Activated naive CD4-positive, alpha-beta T cell treated with anti-CD3 and anti-CD28 coated beads for 36 hours (primary cell): ENCODE measurements at regions not wholly inside any gene's neighbourhood (a gene's known extent, or its start where the extent isn't known, plus 50 kb on each side); places are given as distances from the start of the nearest gene placed in this dataset.
"Not testable (repeated sequence)": the region's sequence is repeated elsewhere in the genome, so short reads cannot be mapped to it uniquely, and the experiment has no call there.

ENCODE experiments used
- CTCF ChIA-PET: fragments of 350-600 bp; sonication (Branson Sonifier 250); formaldehyde crosslinking; loops from one replicate; lab custom pipeline; 2021; ENCODE audit warnings: antibody characterized with exemption; lab: Charles Lee
- DNase-seq: peaks from one replicate; pipeline ENCODE4 v3.0.0-alpha.2; 2020
- H3K27ac Mint-ChIP-seq: one replicate; pipeline ENCODE4 v1.8.0; 2021; ENCODE audit warnings: mild to moderate bottlenecking, mixed read lengths
- H3K27me3 Mint-ChIP-seq: one replicate; pipeline ENCODE4 v1.8.0; 2021; ENCODE audit warnings: low read depth, mixed read lengths
- H3K36me3 Mint-ChIP-seq: one replicate; pipeline ENCODE4 v1.8.0; 2021; ENCODE audit warnings: low read depth, mixed read lengths
- H3K4me1 Mint-ChIP-seq: one replicate; pipeline ENCODE4 v1.8.0; 2021; ENCODE audit warnings: low read depth, mixed read lengths
- H3K4me3 Mint-ChIP-seq: one replicate; pipeline ENCODE4 v1.8.0; 2021; ENCODE audit warnings: mild to moderate bottlenecking, moderate library complexity, mixed read lengths
- H3K9me3 Mint-ChIP-seq: one replicate; pipeline ENCODE4 v1.8.0; 2021; ENCODE audit warnings: mixed read lengths
- intact Hi-C: fragments of 100-400 bp; cut with micrococcal nuclease; formaldehyde crosslinking; loops from one replicate; pipeline ENCODE4 v1.15.1; 2023

GRCh38 chr2:64937314-64937686 is 51.9 kb upstream of the SLC1A4 start:
- intact Hi-C loops, H3K27me3 Mint-ChIP-seq, H3K4me1 Mint-ChIP-seq, H3K27ac Mint-ChIP-seq, H3K36me3 Mint-ChIP-seq, H3K4me3 Mint-ChIP-seq, DNase-seq, H3K9me3 Mint-ChIP-seq: not testable (repeated sequence)
- CTCF ChIA-PET = interaction anchor here (1.4 kb wide), 1 partner anchor 19 kb away, joined by 6 read pairs; no protein-coding TSS in a partner anchor

- Mint-ChIP-seq H3K27me3 (no peaks in the 10 kb centered on the region), H3K4me1 (peaks cover 5% of the 10 kb centered on the region), H3K36me3 (no peaks in the 10 kb centered on the region), H3K27ac (no peak overlapping the region), H3K4me3 (no peak overlapping the region), H3K9me3 (peaks cover 5% of the 10 kb centered on the region)
- no peak for DNase-seq
- CTCF ChIA-PET = interaction anchor here (1.4 kb wide), 1 partner anchor 20 kb away, joined by 6 read pairs; no protein-coding TSS in a partner anchor
- intact Hi-C loops = no loop called here
Measured at GRCh38 chr2:64937687-64938491, 51.3 kb upstream of the SLC1A4 start.

GRCh38 chr2:64938607-64939285 is 50.5 kb upstream of the SLC1A4 start:
- Mint-ChIP-seq H3K27ac (no peak overlapping the region), H3K27me3 (no peaks in the 10 kb centered on the region), H3K36me3 (no peaks in the 10 kb centered on the region), H3K4me1 (peaks cover 5% of the 10 kb centered on the region), H3K4me3 (no peak overlapping the region), H3K9me3 (peaks cover 5% of the 10 kb centered on the region)
- intact Hi-C loops = no loop called here
- CTCF ChIA-PET = interaction anchor here (0.9 kb wide), 1 partner anchor 21 kb away, joined by 3 read pairs; no protein-coding TSS in a partner anchor
- DNase-seq = no peak

- H3K4me3 Mint-ChIP-seq = no peak overlapping the region
- H3K27ac Mint-ChIP-seq = no peak overlapping the region
- peaks cover 5% of the 10 kb centered on the region for H3K4me1 Mint-ChIP-seq
- CTCF ChIA-PET = interaction anchor here (0.9 kb wide), 1 partner anchor 21 kb away, joined by 3 read pairs; no protein-coding TSS in a partner anchor
- intact Hi-C loops = no loop called here
- DNase-seq = no peak
- H3K36me3 Mint-ChIP-seq = no peaks in the 10 kb centered on the region
- H3K27me3 Mint-ChIP-seq = no peaks in the 10 kb centered on the region
- H3K9me3 Mint-ChIP-seq = peaks cover 5% of the 10 kb centered on the region
Measured at GRCh38 chr2:64939332-64939917, 49.8 kb upstream of the SLC1A4 start.
